ENCODE measurements at regions not wholly inside any gene's neighbourhood (a gene's known extent, or its start where the extent isn't known, plus 50 kb on each side); places are given as distances from the start of the nearest gene placed in this dataset.

- TF ChIP-seq ARID1B (IDR thresholded peaks at IDR 0.05) = peak; percentile 65
Measured at GRCh38 chr21:19850157-19850556, 1148.1 kb upstream of the NCAM2 start (continued).

GRCh38 chr21:19853061-19853460, 1145.1 kb upstream of the NCAM2 start:
- in situ Hi-C loops (cut with MboI) = no loop called here
- H3K9me3 ChIP-seq (replicated peaks; ENCODE audit: control insufficient read depth, insufficient read depth, low read depth, low read length) = no peaks in the 10 kb centered on the region
- 13% methylated on average over 9 of the region's 10 CpGs for WGBS (ENCODE audit: insufficient coverage, low coverage, missing lambda C conversion rate)
- no peaks in the 10 kb centered on the region for H3K79me2 ChIP-seq (ENCODE audit: control insufficient read depth, insufficient read depth, low read length)
- no TSS peak for BruUV-seq (replicated peaks)
- no peaks in the 10 kb centered on the region for H3K27me3 ChIP-seq (ENCODE audit: control insufficient read depth in 2 of 2, insufficient read depth in 2 of 2, low read length in 2 of 2)
- H2AFZ ChIP-seq (ENCODE audit: low read depth, low read length) = peak overlapping the region; percentile 68; the same call in 1 of the 2 replicates
- POLR2A ChIA-PET = interaction anchor here (0.6 kb wide), 1 partner anchor 47 kb away, joined by 3 read pairs; no protein-coding TSS in a partner anchor
- no peaks in the 10 kb centered on the region for H3K36me3 ChIP-seq (ENCODE audit: control insufficient read depth, insufficient read depth, low read length)
- H4K20me1 ChIP-seq (replicated peaks; ENCODE audit: control insufficient read depth, insufficient read depth, low read length) = no peaks in the 10 kb centered on the region
- intact Hi-C loops (cut with micrococcal nuclease) = no loop called here
- FAIRE-seq (no peak), ATAC-seq (no peak), DNase-seq (ENCODE audit: extremely low read depth in 1 of 4, low spot score in 3 of 4) (no peak)
- TF ChIP-seq SMARCC2 (IDR thresholded peaks at IDR 0.05; ENCODE audit: low read depth) (no peak), SUPT5H (IDR thresholded peaks at IDR 0.05) (no peak), MCM2 (IDR thresholded peaks at IDR 0.05; ENCODE audit: low read depth) (no peak), POLR2AphosphoS2 (IDR thresholded peaks at IDR 0.05; ENCODE audit: low read length) (no peak), MIER1 (IDR thresholded peaks at IDR 0.05; ENCODE audit: low read depth) (no peak), ZNF398 (CRISPR knock-in tag; IDR thresholded peaks at IDR 0.05) (no peak), FOXM1 (IDR thresholded peaks at IDR 0.05; ENCODE audit: low read depth) (no peak), FOXM1 (CRISPR knock-in tag; IDR thresholded peaks at IDR 0.05; ENCODE audit: low read depth) (no peak), ZNF408 (CRISPR knock-in tag; IDR thresholded peaks at IDR 0.05; ENCODE audit: low read depth) (no peak), SOX6 (IDR thresholded peaks at IDR 0.05) (no peak), STAG1 (CRISPR knock-in tag; IDR thresholded peaks at IDR 0.05; ENCODE audit: borderline replicate concordance) (no peak)
- TF ChIP-seq, protein P1, sequence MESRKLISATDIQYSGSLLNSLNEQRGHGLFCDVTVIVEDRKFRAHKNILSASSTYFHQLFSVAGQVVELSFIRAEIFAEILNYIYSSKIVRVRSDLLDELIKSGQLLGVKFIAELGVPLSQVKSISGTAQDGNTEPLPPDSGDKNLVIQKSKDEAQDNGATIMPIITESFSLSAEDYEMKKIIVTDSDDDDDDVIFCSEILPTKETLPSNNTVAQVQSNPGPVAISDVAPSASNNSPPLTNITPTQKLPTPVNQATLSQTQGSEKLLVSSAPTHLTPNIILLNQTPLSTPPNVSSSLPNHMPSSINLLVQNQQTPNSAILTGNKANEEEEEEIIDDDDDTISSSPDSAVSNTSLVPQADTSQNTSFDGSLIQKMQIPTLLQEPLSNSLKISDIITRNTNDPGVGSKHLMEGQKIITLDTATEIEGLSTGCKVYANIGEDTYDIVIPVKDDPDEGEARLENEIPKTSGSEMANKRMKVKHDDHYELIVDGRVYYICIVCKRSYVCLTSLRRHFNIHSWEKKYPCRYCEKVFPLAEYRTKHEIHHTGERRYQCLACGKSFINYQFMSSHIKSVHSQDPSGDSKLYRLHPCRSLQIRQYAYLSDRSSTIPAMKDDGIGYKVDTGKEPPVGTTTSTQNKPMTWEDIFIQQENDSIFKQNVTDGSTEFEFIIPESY (CRISPR knock-in tag; IDR thresholded peaks at IDR 0.05) = no peak
- no peak overlapping the region for H3K27ac ChIP-seq (ENCODE audit: extremely low read depth, low read depth, low read length)
- no peak overlapping the region for H3K4me3 ChIP-seq
- no peaks in the 10 kb centered on the region for H3K9me1 ChIP-seq (ENCODE audit: control insufficient read depth, insufficient read depth, low read length)
- H3K4me2 ChIP-seq (ENCODE audit: insufficient read depth, low read length) = no peak overlapping the region; the same call in 1 of the 2 replicates
- no peak overlapping the region; a peak in 1 of 4 replicates for H3K9ac ChIP-seq (ENCODE audit: insufficient read depth in 1 of 2, low read depth in 2 of 2, low read length in 2 of 2)
- CTCF ChIA-PET (ENCODE audit: low intra/inter-chr PET ratio) = no interaction called here
- H3K4me1 ChIP-seq (replicated peaks in 1 of 2; ENCODE audit: control insufficient read depth in 2 of 2, insufficient read depth in 2 of 2, low read length in 2 of 2) = peaks cover 0 to 11% of the 10 kb centered on the region in 2 experiments; a peak in 2 of 5 replicates

All from K562 (cell line).